ENCODE measurements at regions not wholly inside any gene's neighbourhood (a gene's known extent, or its start where the extent isn't known, plus 50 kb on each side); places are given as distances from the start of the nearest gene placed in this dataset.
"Not testable (repeated sequence)": the region's sequence is repeated elsewhere in the genome, so short reads cannot be mapped to it uniquely, and the experiment has no call there.

DNA sequence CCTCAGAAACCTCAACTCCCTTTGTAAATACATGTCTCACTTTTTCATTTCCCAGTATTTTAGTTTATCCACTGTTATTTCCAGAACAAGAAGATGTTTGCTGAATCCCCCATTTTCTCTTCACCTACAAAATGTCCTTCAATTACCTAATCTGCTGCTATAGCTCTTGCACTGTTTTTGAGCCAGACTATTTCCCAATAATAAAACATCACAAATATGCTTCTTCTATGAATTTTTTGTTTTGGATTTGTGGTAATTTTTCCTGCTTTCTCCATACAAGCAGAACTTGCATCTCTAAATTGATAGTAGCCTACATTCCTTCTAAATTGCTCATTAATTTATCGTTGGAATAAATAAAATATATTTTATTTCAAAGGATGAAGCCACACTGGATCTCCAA is 199.6 kb upstream of the C1orf87 start:
- Mint-ChIP-seq H3K4me1 (no peaks in the 10 kb centered on the region), H3K27ac (no peak overlapping the region), H3K9me3 (peaks cover 6 to 11% of the 10 kb centered on the region in 2 donors), H3K4me3 (no peak overlapping the region), H3K27me3 (no peaks in the 10 kb centered on the region)
- DNase-seq: no peak
- ATAC-seq: no peak

GRCh38 chr1:60271041-60271440 is 197.5 kb upstream of the C1orf87 start:
- H3K9me3 Mint-ChIP-seq: peaks cover 6 to 11% of the 10 kb centered on the region in 2 donors
- H3K4me1 Mint-ChIP-seq: no peaks in the 10 kb centered on the region
- DNase-seq (no peak), ATAC-seq (no peak)
- H3K27me3 Mint-ChIP-seq: no peaks in the 10 kb centered on the region
- no peak overlapping the region for H3K4me3 Mint-ChIP-seq
- no peak overlapping the region for H3K27ac Mint-ChIP-seq

DNA sequence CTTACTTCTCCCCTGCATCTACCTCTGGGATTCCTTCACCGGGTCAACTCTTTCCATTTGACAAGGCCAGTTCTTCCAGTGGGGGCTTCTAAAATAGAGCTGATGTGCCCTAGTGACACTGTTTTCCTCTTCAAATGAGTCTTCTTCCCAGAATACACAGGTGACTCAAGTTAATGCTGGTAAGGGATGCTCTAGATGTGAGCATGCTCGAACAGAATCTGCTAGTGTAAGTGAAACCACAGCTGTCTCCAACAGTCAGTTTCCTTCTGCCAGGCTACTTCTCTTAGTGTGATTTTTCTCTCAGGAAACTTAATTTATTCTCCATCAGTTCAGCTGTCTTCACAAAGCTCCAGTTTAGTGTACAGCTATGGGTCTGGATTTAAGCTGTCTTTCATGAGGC is 194.9 kb upstream of the C1orf87 start:
- no peaks in the 10 kb centered on the region for H3K27me3 Mint-ChIP-seq
- DNase-seq: no peak
- no peak overlapping the region for H3K4me3 Mint-ChIP-seq
- ATAC-seq: no peak
- peaks cover 6 to 11% of the 10 kb centered on the region in 2 donors for H3K9me3 Mint-ChIP-seq
- H3K4me1 Mint-ChIP-seq: no peaks in the 10 kb centered on the region
- H3K27ac Mint-ChIP-seq: no peak overlapping the region

DNA sequence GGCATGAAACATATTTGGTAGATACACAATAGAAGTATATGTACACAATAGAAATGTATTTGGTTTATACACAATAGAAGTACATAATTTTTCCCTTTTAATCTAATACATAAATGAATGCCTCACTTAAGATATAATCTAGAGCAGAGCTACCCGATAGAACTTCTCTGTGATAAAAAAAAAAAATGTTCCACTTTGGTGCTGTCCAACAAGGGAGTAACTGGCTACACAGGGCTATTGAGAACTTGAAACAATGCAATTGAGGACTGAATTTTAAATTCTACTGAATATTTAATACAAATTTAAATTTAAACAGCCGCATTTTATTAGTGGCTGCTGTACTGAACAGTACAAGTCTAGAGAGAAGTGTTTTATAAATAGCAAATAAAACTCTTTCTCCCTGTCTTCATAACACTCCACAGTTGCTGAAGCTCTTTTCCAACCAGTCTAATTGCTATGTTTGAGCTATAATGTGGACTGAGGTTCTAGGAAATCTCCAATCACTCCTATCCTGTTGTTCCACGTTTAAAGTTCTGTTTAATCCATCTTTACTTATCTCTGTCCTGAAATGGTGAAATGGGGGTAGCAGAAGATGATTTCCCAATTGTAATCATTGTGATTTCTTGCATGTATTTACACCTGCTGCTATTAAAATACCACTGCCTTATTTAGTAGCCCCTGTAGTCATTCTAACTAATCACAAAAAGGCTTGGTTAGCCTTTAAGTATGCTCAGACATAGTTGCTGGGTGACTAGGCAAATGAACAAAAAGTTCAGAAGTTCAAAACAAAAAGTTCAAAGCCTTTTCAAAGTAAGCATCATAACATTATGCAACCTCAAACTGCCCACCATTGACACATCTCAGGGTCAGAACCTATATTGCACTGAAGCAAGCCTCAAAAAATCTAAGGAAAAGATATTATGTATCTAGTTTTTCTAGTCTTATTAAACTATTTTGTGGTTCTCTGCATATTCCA is 192.3 kb upstream of the C1orf87 start:
- no peaks in the 10 kb centered on the region for H3K27me3 Mint-ChIP-seq
- DNase-seq (no peak), ATAC-seq (no peak)
- no peak overlapping the region for H3K4me3 Mint-ChIP-seq
- H3K27ac Mint-ChIP-seq: no peak overlapping the region
- H3K4me1 Mint-ChIP-seq: no peaks in the 10 kb centered on the region
- H3K9me3 Mint-ChIP-seq: peaks cover 6 to 11% of the 10 kb centered on the region in 2 donors

DNA sequence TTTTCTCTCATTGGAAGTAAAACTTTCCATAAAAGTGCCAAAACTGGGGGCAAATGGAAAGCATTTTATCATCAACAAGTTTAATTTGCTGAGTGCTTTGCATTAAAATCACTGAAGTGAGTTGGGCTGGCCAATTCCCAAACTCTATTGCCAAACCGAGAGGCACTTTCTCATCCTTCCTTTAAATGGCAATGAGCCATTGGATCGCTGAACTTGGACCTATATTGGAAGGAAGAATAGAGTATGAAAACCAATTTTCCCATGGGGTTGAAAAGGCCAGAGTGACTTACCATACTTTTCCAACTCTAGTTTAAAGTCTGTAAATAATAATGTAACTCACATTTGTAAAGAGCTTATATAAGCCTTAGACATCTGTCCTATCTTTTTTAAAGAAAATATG is 189.1 kb upstream of the C1orf87 start:
- ATAC-seq (no peak), DNase-seq (no peak)
- Mint-ChIP-seq H3K27me3 (peaks cover 7% of the 10 kb centered on the region), H3K27ac (no peak overlapping the region), H3K9me3 (no peaks in the 10 kb centered on the region), H3K4me3 (no peak overlapping the region), H3K4me1 (no peaks in the 10 kb centered on the region)

GRCh38 chr1:60257531-60257930 is 184.0 kb upstream of the C1orf87 start:
- Mint-ChIP-seq H3K4me3 (no peak overlapping the region), H3K27me3 (peaks cover 7% of the 10 kb centered on the region), H3K4me1 (no peaks in the 10 kb centered on the region), H3K9me3 (no peaks in the 10 kb centered on the region), H3K27ac (no peak overlapping the region)
- ATAC-seq (no peak), DNase-seq (no peak)

GRCh38 chr1:60255565-60255964 is 182.0 kb upstream of the C1orf87 start:
- Mint-ChIP-seq H3K9me3 (no peaks in the 10 kb centered on the region), H3K27me3 (peaks cover 7% of the 10 kb centered on the region), H3K4me3 (no peak overlapping the region), H3K27ac (no peak overlapping the region), H3K4me1 (no peaks in the 10 kb centered on the region)
- ATAC-seq (no peak), DNase-seq (no peak)

DNA sequence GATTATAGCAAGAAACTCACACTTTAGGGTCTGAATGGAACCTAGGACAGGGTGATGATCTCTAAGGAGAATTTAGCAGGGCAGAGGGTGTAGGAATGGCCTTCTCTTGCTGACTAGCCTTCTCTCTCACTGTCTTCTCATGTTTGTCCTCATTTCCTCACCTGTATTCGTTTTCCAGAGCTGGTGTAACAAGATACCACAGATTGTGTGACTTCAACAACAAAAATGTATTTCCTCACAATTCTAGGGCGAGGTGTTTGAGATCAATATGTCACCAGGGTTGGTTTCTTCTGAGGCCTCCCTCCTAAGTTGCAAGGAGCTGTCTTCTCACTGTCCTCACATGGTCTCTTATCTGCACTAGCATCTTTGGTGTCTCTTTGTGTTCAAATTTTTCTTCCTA is 177.9 kb upstream of the C1orf87 start:
- Mint-ChIP-seq H3K9me3 (peaks cover 2% of the 10 kb centered on the region in 2 donors), H3K4me1 (no peaks in the 10 kb centered on the region), H3K27ac (no peak overlapping the region), H3K27me3 (no peaks in the 10 kb centered on the region), H3K4me3 (no peak overlapping the region)
- DNase-seq: no peak
- ATAC-seq: no peak

DNA sequence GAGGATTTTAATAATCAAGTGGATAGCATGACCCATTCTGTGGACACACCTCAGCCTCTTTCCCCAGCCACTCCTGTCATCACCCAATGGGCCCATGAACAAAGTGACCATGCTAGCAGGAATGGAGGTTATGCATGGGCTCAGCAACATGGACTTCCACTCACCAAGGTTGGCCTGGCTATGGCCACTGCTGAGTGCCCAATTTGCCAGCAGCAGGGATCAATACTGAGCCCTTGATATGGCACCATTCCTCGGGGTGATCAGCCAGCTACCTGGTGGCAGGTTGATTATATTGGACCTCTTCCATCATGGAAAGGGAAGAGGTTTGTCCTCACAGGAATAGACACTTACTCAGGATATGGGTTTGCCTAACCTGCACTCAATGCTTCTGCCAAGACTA is 173.9 kb upstream of the C1orf87 start:
- H3K27ac Mint-ChIP-seq, H3K9me3 Mint-ChIP-seq, ATAC-seq, H3K4me1 Mint-ChIP-seq, H3K27me3 Mint-ChIP-seq, DNase-seq, H3K4me3 Mint-ChIP-seq: not testable (repeated sequence)

DNA sequence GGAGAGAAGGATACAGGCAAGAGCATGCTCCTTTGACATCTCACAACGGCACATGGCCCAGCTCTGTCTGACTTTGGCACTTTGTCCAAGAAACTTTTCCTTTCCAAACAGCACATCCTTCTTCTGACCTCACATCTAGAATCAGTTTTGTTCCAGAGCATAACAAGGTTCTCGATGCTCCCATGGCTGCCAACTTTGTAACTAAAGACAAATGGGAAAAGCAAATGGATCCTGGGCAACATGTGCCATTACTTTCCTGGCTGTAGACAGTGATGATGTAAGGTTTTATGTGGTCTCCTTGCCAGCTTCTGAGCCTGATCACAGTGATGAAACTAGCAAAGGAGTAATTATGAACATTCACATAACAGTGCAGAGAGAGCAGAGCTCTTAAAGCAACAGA is 171.8 kb upstream of the C1orf87 start:
- no peak overlapping the region for H3K27ac Mint-ChIP-seq
- no peak for ATAC-seq
- no peak overlapping the region for H3K4me3 Mint-ChIP-seq
- H3K4me1 Mint-ChIP-seq: no peaks in the 10 kb centered on the region
- DNase-seq: no peak
- no peaks in the 10 kb centered on the region for H3K27me3 Mint-ChIP-seq
- peaks cover 4 to 7% of the 10 kb centered on the region in 2 donors for H3K9me3 Mint-ChIP-seq

- H3K9me3 Mint-ChIP-seq: peaks cover 4 to 7% of the 10 kb centered on the region in 2 donors
- DNase-seq (no peak), ATAC-seq (no peak)
- H3K27ac Mint-ChIP-seq: no peak overlapping the region
- no peak overlapping the region for H3K4me3 Mint-ChIP-seq
- no peaks in the 10 kb centered on the region for H3K4me1 Mint-ChIP-seq
- H3K27me3 Mint-ChIP-seq: no peaks in the 10 kb centered on the region
These were observed 171.3 kb upstream of the C1orf87 start for GRCh38 chr1:60244906-60245305.

DNA sequence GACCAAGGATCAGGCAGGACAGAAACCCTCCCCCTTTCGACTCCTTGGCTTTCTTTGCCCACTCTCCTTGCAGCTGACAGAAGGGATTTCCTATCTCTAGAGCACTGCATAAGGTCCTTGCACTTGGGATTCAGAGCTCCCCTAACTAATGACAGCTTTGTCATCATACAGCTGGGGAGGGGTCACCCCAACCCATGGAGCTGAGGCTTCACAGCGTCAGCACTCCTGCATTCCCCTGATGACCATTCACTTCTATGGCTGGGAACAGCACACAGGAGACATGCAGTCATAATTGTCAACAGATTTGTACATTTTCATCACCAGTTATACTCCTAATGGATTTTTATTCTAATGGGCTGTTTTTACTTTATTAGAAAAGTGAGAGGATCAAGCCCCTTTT is 161.7 kb upstream of the C1orf87 start:
- no peak overlapping the region for H3K4me3 Mint-ChIP-seq
- DNase-seq (no peak), ATAC-seq (no peak)
- H3K4me1 Mint-ChIP-seq: no peaks in the 10 kb centered on the region
- no peak overlapping the region for H3K27ac Mint-ChIP-seq
- no peaks in the 10 kb centered on the region for H3K27me3 Mint-ChIP-seq
- no peaks in the 10 kb centered on the region for H3K9me3 Mint-ChIP-seq

- no peak overlapping the region for H3K27ac Mint-ChIP-seq
- no peak for ATAC-seq
- H3K27me3 Mint-ChIP-seq: no peaks in the 10 kb centered on the region
- no peaks in the 10 kb centered on the region for H3K9me3 Mint-ChIP-seq
- H3K4me3 Mint-ChIP-seq: no peak overlapping the region
- no peaks in the 10 kb centered on the region for H3K4me1 Mint-ChIP-seq
- no peak for DNase-seq
These were observed 161.2 kb upstream of the C1orf87 start for GRCh38 chr1:60234776-60235175.

- DNase-seq (no peak), ATAC-seq (no peak)
- H3K4me1 Mint-ChIP-seq: peaks cover 8% of the 10 kb centered on the region
- H3K4me3 Mint-ChIP-seq: no peak overlapping the region
- no peak overlapping the region for H3K27ac Mint-ChIP-seq
- no peaks in the 10 kb centered on the region for H3K27me3 Mint-ChIP-seq
- no peaks in the 10 kb centered on the region for H3K9me3 Mint-ChIP-seq
These were observed 156.3 kb upstream of the C1orf87 start for GRCh38 chr1:60229821-60230220.

GRCh38 chr1:60228041-60228491 is 154.5 kb upstream of the C1orf87 start:
- Mint-ChIP-seq H3K4me1 (peaks cover 8% of the 10 kb centered on the region), H3K27me3 (no peaks in the 10 kb centered on the region), H3K4me3 (no peak overlapping the region), H3K9me3 (no peaks in the 10 kb centered on the region), H3K27ac (no peak overlapping the region)
- ATAC-seq (no peak), DNase-seq (no peak)

GRCh38 chr1:60227601-60228000 is 154.0 kb upstream of the C1orf87 start:
- Mint-ChIP-seq H3K9me3 (no peaks in the 10 kb centered on the region), H3K4me3 (no peak overlapping the region), H3K27ac (no peak overlapping the region), H3K4me1 (peaks cover 8% of the 10 kb centered on the region), H3K27me3 (no peaks in the 10 kb centered on the region)
- no peak for ATAC-seq
- DNase-seq: no peak

GRCh38 chr1:60225486-60225885 is 151.9 kb upstream of the C1orf87 start:
- Mint-ChIP-seq H3K4me3 (no peak overlapping the region), H3K9me3 (no peaks in the 10 kb centered on the region), H3K27me3 (no peaks in the 10 kb centered on the region), H3K4me1 (peaks cover 8% of the 10 kb centered on the region), H3K27ac (no peak overlapping the region)
- DNase-seq (no peak), ATAC-seq (no peak)

Measured in stimulated activated naive CD8-positive, alpha-beta T cell treated with anti-CD3 and anti-CD28 coated beads, Interleukin-15, amount 100 ng/mL, for 72 hours (primary cell).